NCI-H2107 treated with DMSO at 0.1 percent for 48 hours (cell line): ENCODE measurements at regions not wholly inside any gene's neighbourhood (a gene's known extent, or its start where the extent isn't known, plus 50 kb on each side); places are given as distances from the start of the nearest gene placed in this dataset.
"Not testable (repeated sequence)": the region's sequence is repeated elsewhere in the genome, so short reads cannot be mapped to it uniquely, and the experiment has no call there.

Experiments used
- DNase-seq: peaks from one replicate; lab custom pipeline; 2025; ENCODE audit not compliant: unreplicated experiment; lab: John Stamatoyannopoulos, UW

GRCh38 chr6:144606083-144606482 is 320.9 kb downstream of the UTRN start:
- no peak for DNase-seq

GRCh38 chr6:144607998-144608735 is 323.0 kb downstream of the UTRN start:
- no peak for DNase-seq

- DNase-seq = no peak
Observed at GRCh38 chr6:144612811-144613210, 327.7 kb downstream of the UTRN start.

GRCh38 chr6:144613859-144614258 is 328.7 kb downstream of the UTRN start:
- DNase-seq = peak; percentile 31

DNA sequence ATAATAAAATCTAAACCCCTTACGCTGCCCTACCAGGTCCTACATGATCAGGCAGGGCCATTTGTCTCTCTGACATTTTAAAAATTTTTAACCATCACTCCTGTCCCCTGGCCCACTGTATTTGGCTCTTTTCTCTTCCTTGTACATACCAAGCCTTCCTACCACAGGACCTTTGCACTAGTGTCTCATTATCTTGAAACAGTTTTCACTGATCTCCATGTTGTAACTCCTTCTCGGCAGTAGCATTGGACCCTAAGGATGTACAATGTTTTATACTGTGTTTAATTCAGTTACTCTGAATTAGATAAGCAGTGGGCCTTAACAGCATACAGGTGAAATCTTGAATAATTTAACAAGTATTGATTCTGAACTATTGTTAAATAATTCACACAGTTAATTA is 330.7 kb downstream of the UTRN start:
- DNase-seq = no peak

- DNase-seq = no peak
Observed at GRCh38 chr6:144617191-144617590, 332.1 kb downstream of the UTRN start.

DNA sequence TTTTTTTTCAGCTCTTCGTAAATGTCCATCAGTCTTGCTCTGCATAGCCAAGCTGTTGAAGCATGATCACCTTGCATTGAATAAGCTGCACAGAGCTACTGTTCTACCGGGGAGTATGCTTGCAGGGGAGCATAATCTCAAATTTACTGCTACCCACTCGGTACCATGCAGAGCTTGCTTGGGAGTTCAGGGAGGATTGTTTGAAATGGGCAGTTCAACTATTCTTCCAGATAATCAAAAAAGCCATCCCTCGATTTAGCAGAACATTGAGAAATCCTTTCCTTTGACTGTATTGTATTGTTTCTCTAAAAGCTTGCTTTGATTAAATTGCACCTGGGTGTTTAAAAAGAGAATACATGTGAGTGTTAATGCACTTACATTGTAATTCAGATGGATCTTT is 332.6 kb downstream of the UTRN start:
- peak; percentile 63 for DNase-seq

GRCh38 chr6:144619966-144620365 is 334.8 kb downstream of the UTRN start:
- DNase-seq = no peak

DNA sequence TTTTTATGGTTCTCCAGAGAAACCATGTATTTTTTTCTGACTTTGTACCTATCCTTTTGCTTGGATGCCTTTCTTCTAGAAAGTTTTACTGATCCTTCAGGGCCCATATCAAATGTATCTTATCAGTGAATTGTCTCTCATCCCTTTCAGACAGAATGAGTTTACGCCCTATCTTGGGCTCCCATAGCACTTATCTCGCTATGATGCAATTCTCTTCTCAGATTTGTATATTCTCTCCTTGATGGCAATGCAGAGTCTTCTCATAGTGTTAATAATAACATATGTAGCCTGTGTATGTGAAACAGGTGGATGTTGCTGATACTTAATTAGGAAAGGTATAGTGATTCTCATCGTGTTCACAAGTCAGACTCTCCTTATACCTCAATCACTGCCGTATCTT is 336.2 kb downstream of the UTRN start:
- no peak for DNase-seq

DNA sequence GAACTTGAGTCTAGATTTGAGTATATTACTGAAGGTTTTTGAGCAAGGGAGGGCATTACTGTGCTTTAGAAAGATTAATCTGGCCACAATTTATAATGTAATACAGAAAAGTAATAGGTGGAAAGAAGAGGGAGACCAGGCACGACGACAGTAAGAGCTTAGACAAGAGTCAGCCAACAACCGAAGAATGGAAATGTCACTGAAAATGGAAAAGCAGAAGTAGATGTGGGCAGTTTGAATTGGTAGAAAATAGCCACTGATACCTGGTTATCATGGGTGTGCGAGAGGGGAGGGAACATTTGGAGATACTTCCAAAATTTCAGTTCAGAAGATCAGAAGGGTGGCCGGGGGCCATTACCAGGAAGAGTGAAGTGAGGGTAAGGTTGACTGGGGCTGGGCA is 339.1 kb downstream of the UTRN start:
- no peak for DNase-seq

DNA sequence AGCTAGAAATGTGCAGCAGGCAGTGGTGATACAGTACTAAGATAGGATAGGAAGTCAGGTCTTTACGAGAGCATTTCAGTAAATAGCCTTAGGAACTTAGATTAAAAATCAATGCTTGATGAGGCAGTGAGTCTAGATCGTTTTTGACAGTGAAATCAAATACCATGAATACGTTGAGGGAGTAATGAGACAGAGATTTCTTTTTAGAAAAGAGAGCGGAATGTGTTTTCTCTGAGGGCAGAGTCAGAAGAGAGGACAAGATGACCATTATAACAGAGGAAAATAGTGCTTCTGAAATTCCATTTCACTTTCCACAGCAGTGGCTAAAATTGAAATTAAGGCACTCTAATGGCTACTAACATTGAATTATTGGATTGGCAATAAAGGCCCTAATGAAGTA is 339.6 kb downstream of the UTRN start:
- no peak for DNase-seq

DNA sequence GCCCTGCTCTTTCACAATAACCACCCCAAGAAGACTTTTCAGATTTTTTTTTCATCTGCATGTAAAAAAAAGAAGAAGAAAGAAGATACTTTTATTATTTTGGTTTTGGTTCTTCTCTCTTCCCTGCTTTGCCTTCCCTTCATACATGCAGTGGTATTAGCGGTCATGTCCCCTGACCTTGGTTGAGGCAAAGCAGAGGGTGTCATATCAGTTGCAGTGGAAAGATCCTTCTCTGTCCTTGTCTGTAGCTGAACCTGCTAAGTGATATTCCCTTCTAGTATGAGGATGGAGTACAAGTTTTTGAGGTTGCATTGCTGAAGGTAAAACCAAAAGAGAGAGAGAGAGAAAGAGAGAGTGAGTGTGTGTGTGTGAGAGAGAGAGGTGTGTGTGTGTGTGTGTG is 345.7 kb downstream of the UTRN start:
- no peak for DNase-seq

DNA sequence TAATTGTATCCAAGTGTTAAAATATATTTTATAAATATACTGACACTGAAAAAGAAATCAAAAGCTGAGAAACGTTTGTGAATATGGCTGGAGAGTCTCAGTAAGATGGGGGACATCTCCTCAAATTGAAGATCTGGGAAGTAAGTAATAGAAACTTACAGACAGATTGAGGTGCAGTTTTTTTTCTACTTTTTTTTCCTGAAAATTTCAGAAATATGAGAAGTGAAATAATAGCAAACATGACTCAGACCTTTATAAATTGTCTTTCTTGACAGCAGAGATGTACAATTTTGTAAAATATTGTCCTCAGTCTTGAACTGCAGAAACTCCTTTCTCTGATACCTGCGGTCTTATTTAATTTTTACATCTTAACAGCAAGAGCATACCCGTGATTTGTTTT is 347.1 kb downstream of the UTRN start:
- no peak for DNase-seq

GRCh38 chr6:144633886-144634285 is 348.8 kb downstream of the UTRN start:
- DNase-seq = no peak

DNA sequence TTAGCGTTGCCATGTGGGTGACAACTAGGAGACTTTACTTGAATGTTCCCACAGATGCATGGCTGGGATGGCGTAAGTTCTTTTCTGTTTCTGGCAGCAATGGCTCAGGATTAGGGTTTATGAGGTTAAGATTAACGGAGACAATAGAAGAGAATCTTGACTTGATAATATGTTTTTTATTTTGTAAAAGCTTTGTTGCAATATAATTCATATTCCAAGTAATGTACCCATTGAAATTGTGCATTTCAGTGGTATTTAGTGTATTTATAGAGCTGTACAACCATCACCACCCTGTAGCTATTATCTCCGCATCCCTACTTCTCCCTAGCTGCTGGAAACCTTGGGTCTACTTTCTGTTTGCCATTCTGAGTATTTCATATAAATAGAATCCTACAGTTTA is 349.2 kb downstream of the UTRN start:
- no peak for DNase-seq

DNA sequence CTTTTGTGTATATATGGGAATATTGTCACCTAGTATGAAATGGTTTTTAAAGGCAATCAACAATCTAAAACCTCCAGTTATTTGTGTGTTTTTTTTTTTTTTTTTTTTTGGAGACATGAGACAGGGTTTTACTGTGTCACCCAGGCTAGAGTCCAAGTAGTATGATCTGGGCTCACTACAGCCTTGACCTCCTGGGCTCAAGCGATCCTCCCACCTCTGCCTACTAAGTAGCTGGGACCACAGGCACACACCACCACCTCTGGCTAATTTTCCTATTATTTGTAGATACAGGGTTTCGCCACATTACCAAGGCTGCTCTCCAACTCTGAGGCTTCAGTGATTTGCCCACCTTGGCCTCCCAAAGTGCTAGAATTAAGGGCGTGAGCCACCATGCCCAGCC is 349.9 kb downstream of the UTRN start:
- DNase-seq = no peak

DNA sequence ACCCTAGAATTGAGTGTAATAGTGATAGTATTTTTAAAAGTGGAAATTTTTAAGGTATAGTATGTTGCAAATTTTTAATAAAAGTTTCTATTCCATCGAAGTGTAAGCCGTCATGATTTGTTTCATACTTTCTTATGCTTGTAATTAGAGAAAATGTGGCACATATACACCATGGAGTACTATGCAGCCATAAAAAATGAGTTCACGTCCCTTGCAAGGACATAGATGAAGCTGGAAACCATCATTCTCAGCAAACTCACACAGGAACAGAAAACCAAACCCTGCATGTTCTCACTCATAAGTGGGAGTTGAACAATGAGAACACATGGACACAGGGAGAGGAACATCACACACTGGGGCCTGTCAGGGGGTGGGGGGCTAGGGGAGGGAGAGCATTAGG is 350.9 kb downstream of the UTRN start:
- DNase-seq = not testable (repeated sequence)

DNA sequence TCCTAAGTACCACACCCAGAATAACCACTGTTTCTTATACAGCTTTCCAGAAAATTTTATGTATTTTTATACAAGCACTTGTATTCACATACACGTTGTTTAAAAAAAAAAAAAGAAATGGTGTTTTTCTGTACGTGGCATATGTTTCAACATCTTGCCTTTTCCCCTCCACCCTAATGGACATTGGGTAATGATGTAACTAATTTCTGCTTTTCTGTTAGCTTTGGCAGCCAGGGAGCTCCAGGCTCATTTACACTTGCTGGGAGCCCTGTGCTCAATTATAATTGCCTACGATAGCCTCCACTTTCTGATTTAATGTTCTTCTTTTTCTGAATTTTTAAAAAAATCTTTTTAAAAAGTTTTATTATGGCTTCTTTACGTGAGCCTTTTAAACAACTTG is 352.4 kb downstream of the UTRN start:
- no peak for DNase-seq

- no peak for DNase-seq
Observed at GRCh38 chr6:144639654-144640053, 354.5 kb downstream of the UTRN start.

DNA sequence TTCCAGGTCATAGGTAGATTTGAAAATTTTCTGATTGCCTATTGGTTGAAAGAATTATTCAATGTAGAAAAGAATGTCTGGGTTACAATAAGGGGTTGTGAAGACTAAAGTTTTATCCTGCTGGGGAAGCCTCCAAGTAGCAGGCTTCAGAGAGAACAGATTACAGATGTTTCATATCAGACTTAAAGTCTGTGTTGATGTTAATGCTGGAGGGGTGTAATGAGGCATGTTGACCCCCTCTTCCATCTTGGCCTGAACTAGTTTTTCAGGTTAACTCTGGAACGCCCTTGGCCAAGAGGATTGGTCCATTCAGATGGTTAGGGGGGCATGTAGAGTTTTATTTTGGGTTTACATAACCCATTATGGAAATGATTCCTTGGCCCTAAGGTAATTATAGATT is 356.2 kb downstream of the UTRN start:
- no peak for DNase-seq

DNA sequence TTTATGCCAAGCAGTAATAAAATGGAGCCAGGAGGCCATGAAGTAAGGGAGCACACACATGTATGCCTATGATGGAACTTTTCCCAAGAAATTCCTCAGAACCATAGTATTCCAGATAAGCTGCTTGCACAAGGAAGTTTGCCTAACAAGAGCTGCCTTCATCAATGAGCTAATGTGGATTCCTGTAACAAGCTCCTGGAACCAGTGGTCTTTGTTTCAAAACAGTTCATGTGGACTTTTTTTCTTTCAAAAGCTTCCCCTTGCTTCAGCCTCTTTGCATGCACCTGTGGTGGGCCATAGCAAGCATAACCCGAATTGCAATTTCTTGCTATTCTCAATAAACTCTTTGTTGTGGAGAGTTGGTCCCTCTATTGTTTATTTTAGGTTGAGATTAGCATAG is 359.6 kb downstream of the UTRN start:
- DNase-seq = no peak

GRCh38 chr6:144646093-144647056 is 361.2 kb downstream of the UTRN start:
- DNase-seq = no peak
